ENCODE measurements at regions not wholly inside any gene's neighbourhood (a gene's known extent, or its start where the extent isn't known, plus 50 kb on each side); places are given as distances from the start of the nearest gene placed in this dataset.
"Not testable (repeated sequence)": the region's sequence is repeated elsewhere in the genome, so short reads cannot be mapped to it uniquely, and the experiment has no call there.

DNA sequence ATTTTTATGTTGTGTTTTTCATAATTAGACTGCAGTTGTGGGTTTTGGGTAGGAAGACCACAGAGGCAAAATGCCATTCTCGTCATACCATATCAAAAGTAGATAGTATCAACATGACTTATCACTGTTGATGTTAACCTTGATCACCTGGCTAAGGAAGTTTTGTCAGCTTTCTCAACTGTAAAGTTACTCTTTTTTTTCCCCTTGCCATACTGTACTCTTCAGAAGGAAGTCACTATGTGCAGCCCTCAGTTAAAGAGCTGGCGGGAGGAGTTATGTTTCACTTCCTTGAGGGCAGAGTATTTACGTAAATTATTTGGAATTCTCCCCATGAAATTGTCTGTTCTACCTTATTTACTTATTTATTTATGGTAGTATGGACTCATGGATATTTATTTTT, 78.7 kb downstream of the PRORP start:
- no peak for TF ChIP-seq CTCF (IDR thresholded peaks at IDR 0.05)

GRCh38 chr14:35202195-35202594, 79.8 kb downstream of the PRORP start:
- TF ChIP-seq CTCF (IDR thresholded peaks at IDR 0.05) = no peak
- ATAC-seq (ENCODE audit: low FRiP score) (no peak), DNase-seq (ENCODE audit: low spot score) (no peak)

More for the DNA sequence above, 78.7 kb downstream of the PRORP start:
- ATAC-seq (ENCODE audit: low FRiP score) (no peak), DNase-seq (ENCODE audit: low spot score) (no peak)

GRCh38 chr14:35205737-35206136, 83.4 kb downstream of the PRORP start:
- ATAC-seq (ENCODE audit: low FRiP score) (no peak), DNase-seq (ENCODE audit: low spot score) (no peak)
- TF ChIP-seq CTCF (IDR thresholded peaks at IDR 0.05) = no peak

- ATAC-seq (ENCODE audit: low FRiP score) (no peak), DNase-seq (ENCODE audit: low spot score) (no peak)
- no peak for TF ChIP-seq CTCF (IDR thresholded peaks at IDR 0.05)
These were observed 81.1 kb upstream of the PSMA6 start for GRCh38 chr14:35211067-35211466.

DNA sequence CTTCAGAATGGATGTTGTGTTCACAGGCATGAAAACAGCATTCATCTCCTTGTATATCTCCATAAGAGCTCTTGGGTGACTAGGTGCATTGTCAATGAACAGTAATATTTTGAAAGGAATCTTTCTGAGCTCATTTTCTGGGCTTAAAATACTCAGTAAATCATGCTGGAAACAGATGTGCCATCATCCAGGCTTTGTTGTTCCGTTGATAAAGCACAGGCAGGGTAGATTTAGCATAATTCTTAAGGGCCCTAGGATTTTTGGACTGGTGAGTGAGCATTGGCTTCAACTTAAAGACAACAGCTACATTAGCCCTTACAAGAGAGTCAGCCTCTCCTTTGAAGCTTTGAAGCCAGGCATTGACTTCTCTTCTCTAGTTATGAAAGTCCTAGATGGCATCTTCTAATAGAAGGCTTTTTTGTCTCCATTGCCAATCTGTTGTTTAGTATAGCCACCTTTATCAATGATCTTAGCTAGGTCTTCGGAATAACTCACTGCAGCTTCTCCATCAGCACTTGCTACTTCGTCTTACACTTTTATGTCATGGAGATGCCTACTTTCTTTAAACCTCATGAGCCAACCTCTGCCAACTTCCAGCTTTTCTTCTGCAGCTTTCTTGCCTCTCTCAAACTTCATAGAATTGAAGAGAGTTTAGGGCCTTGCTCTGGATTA, 79.6 kb upstream of the PSMA6 start:
- no peak for ATAC-seq (ENCODE audit: low FRiP score)
- no peak for TF ChIP-seq CTCF (IDR thresholded peaks at IDR 0.05)
- DNase-seq (ENCODE audit: low spot score) = no peak

DNA sequence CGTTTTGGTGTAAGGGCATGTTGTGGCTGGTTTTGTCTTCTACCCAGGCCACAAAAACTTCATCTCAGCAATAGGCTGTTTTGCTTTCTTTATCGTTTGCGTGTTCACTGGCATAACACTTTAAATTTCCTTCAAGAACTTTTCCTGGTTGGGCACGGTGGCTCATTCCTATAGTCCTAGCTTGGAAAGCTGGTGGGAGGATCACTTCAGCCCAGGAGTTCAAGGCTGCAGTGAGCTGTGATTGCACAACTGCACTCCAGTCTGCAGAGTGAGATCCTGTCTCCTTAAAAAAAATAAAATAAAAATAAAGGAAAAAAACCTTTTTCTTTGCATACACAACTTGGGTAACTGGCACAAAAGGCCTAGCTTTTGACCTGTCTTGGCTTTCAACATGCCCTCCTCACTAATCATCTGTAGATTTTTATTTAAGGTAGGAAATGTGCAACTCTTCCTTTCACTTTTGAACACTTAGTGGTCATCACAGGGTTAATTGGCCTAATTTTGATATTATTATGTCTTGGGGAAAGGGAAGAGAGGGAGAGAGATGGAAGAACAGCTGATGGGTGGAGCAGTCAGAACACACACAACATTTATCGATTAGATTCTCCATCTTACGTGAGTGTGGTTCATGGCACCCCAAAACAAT, 78.9 kb upstream of the PSMA6 start:
- no peak for TF ChIP-seq CTCF (IDR thresholded peaks at IDR 0.05)
- ATAC-seq (ENCODE audit: low FRiP score) (no peak), DNase-seq (ENCODE audit: low spot score) (no peak)

- ATAC-seq (ENCODE audit: low FRiP score) = peak; percentile 62
- DNase-seq (ENCODE audit: low spot score) = no peak
- no peak for TF ChIP-seq CTCF (IDR thresholded peaks at IDR 0.05)
These were observed 78.3 kb upstream of the PSMA6 start for GRCh38 chr14:35213869-35214387.

GRCh38 chr14:35214402-35214801, 77.8 kb upstream of the PSMA6 start:
- DNase-seq (ENCODE audit: low spot score); ATAC-seq (ENCODE audit: low FRiP score): not testable (repeated sequence)

Data from omental fat pad (tissue), 3 donors.